ENCODE measurements at regions not wholly inside any gene's neighbourhood (a gene's known extent, or its start where the extent isn't known, plus 50 kb on each side); places are given as distances from the start of the nearest gene placed in this dataset.
"Not testable (repeated sequence)": the region's sequence is repeated elsewhere in the genome, so short reads cannot be mapped to it uniquely, and the experiment has no call there.

- Mint-ChIP-seq H3K27me3 (ENCODE audit: low read depth) (peaks cover 9% of the 10 kb centered on the region), H3K9me3 (no peaks in the 10 kb centered on the region), H3K36me3 (no peaks in the 10 kb centered on the region), H3K4me3 (no peak overlapping the region), H3K27ac (no peak overlapping the region), H3K4me1 (peaks cover 17% of the 10 kb centered on the region)
- DNase-seq (ENCODE audit: low spot score in 2 of 2, unreplicated experiment in 2 of 2), result no peak
- TF ChIP-seq CTCF (IDR thresholded peaks at IDR 0.05; ENCODE audit: unreplicated experiment), result no peak
Observed at GRCh38 chr10:30704026-30704600, 74.6 kb upstream of the LYZL2 start.

- not testable (repeated sequence) for H3K27ac Mint-ChIP-seq; DNase-seq (ENCODE audit: low spot score in 2 of 2, unreplicated experiment in 2 of 2); H3K36me3 Mint-ChIP-seq; H3K9me3 Mint-ChIP-seq; H3K27me3 Mint-ChIP-seq (ENCODE audit: low read depth); H3K4me3 Mint-ChIP-seq
- H3K4me1 Mint-ChIP-seq, result peaks cover 17% of the 10 kb centered on the region
Observed at GRCh38 chr10:30703446-30703845, 73.9 kb upstream of the LYZL2 start.

GRCh38 chr10:30702860-30703259, 73.3 kb upstream of the LYZL2 start:
- no peak for TF ChIP-seq CTCF (IDR thresholded peaks at IDR 0.05; ENCODE audit: unreplicated experiment)
- no peak for DNase-seq (ENCODE audit: low spot score in 2 of 2, unreplicated experiment in 2 of 2)
- H3K4me1 Mint-ChIP-seq, result peaks cover 17% of the 10 kb centered on the region
- no peak overlapping the region for H3K4me3 Mint-ChIP-seq
- H3K27ac Mint-ChIP-seq, result no peak overlapping the region
- no peaks in the 10 kb centered on the region for H3K36me3 Mint-ChIP-seq
- H3K27me3 Mint-ChIP-seq (ENCODE audit: low read depth), result peaks cover 10% of the 10 kb centered on the region
- H3K9me3 Mint-ChIP-seq, result no peaks in the 10 kb centered on the region

GRCh38 chr10:30701451-30702173, 72.1 kb upstream of the LYZL2 start:
- Mint-ChIP-seq H3K27me3 (ENCODE audit: low read depth) (peaks cover 17% of the 10 kb centered on the region), H3K4me1 (peaks cover 17% of the 10 kb centered on the region), H3K36me3 (no peaks in the 10 kb centered on the region), H3K9me3 (no peaks in the 10 kb centered on the region), H3K4me3 (no peak overlapping the region), H3K27ac (no peak overlapping the region)
- no peak for TF ChIP-seq CTCF (IDR thresholded peaks at IDR 0.05; ENCODE audit: unreplicated experiment)
- no peak for DNase-seq (ENCODE audit: low spot score in 2 of 2, unreplicated experiment in 2 of 2)

- TF ChIP-seq CTCF (IDR thresholded peaks at IDR 0.05; ENCODE audit: unreplicated experiment), result no peak
- Mint-ChIP-seq H3K9me3 (no peaks in the 10 kb centered on the region), H3K4me1 (peaks cover 21% of the 10 kb centered on the region), H3K36me3 (no peaks in the 10 kb centered on the region), H3K27me3 (ENCODE audit: low read depth) (peaks cover 21% of the 10 kb centered on the region), H3K4me3 (no peak overlapping the region), H3K27ac (no peak overlapping the region)
- DNase-seq (ENCODE audit: low spot score in 2 of 2, unreplicated experiment in 2 of 2), result no peak
Observed at GRCh38 chr10:30697806-30698205, 68.3 kb upstream of the LYZL2 start.

- Mint-ChIP-seq H3K4me1 (peaks cover 19% of the 10 kb centered on the region), H3K27me3 (ENCODE audit: low read depth) (peaks cover 19% of the 10 kb centered on the region)
- not testable (repeated sequence) for H3K9me3 Mint-ChIP-seq; H3K27ac Mint-ChIP-seq; H3K36me3 Mint-ChIP-seq; H3K4me3 Mint-ChIP-seq; DNase-seq (ENCODE audit: low spot score in 2 of 2, unreplicated experiment in 2 of 2)
Observed at GRCh38 chr10:30697221-30697620, 67.7 kb upstream of the LYZL2 start.

GRCh38 chr10:30696416-30697185, 67.0 kb upstream of the LYZL2 start:
- H3K36me3 Mint-ChIP-seq; H3K4me3 Mint-ChIP-seq; H3K27ac Mint-ChIP-seq; DNase-seq (ENCODE audit: low spot score in 2 of 2, unreplicated experiment in 2 of 2); H3K9me3 Mint-ChIP-seq: not testable (repeated sequence)
- Mint-ChIP-seq H3K27me3 (ENCODE audit: low read depth) (peaks cover 19% of the 10 kb centered on the region), H3K4me1 (peaks cover 16% of the 10 kb centered on the region)

GRCh38 chr10:30695481-30696236, 66.1 kb upstream of the LYZL2 start:
- H3K9me3 Mint-ChIP-seq; H3K4me3 Mint-ChIP-seq; DNase-seq (ENCODE audit: low spot score in 2 of 2, unreplicated experiment in 2 of 2); H3K27ac Mint-ChIP-seq; H3K36me3 Mint-ChIP-seq: not testable (repeated sequence)
- H3K4me1 Mint-ChIP-seq, result peaks cover 11% of the 10 kb centered on the region
- H3K27me3 Mint-ChIP-seq (ENCODE audit: low read depth), result peaks cover 22% of the 10 kb centered on the region

All from mesothelial cell of epicardium (in vitro differentiated cells).